ENCODE measurements at regions not wholly inside any gene's neighbourhood (a gene's known extent, or its start where the extent isn't known, plus 50 kb on each side); places are given as distances from the start of the nearest gene placed in this dataset.

DNA sequence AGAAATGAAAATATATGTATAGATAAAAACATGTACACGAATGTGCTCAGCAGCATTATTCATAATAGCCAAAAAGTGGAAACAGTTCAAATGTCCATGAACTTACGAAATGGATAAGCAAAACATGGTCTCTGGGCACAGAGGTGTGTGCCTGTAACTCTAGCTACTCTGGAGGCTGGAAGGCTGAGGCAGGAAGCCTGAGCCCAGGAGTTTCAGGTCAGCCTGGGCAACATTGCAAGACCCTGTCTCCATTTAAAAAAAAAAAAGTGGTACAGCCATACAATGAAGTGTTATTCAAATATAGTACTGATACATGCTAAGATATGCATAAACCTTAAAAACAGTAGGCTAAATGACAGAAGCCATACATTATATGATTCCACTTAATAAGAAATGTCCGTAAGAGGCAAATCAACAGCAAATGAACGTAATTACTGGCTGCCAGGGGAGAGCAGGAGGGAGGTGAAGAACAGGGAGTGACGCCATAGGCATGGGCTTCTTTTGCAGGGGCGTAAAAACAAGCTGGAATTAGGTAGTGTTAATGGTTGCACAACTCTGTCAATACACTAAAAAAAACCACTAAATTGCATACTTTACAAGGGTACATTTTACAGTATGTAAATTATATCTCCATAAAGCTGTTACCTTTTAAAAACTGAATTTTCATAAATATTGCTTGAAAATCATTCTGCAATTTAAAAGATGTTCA lies 87.2 kb upstream of the PLEKHM1 start:
- TF ChIP-seq CHD1 (IDR thresholded peaks at IDR 0.05; ENCODE audit: low read depth, low read length) (no peak), CEBPB (IDR thresholded peaks at IDR 0.05; ENCODE audit: low read depth, low read length) (0 out of 2 replicates have a peak, but pooled peaks have one; percentile 18)
- H3K79me1 ChIP-seq (ENCODE audit: low read depth in 1 of 2, low read length in 2 of 2): peaks cover 49 to 71% of the 10 kb centered on the region in 2 experiments
- no peaks in the 10 kb centered on the region for H3K9me3 ChIP-seq (ENCODE audit: control insufficient read depth, insufficient read depth, low read length)
- no peak overlapping the region for H2BK20ac ChIP-seq (ENCODE audit: low read depth, low read length)
- H4K5ac ChIP-seq (ENCODE audit: low read depth, low read length): no peak overlapping the region
- in situ Hi-C loops (cut with MboI; ENCODE audit: low sequenced_read_pairs): loop anchor here (25.0 kb wide), 4 partner anchors 365 to 1160 kb away; partner anchors contain the start of gene FMNL1
- ATAC-seq (ENCODE audit: low read depth) (no peak), DNase-seq (no peak)
- H3K27me3 ChIP-seq (ENCODE audit: control insufficient read depth, insufficient read depth, low read length): no peaks in the 10 kb centered on the region
- H3K4ac ChIP-seq (ENCODE audit: low read depth, low read length): no peak overlapping the region
- no peaks in the 10 kb centered on the region for H3K36me3 ChIP-seq (ENCODE audit: control insufficient read depth, insufficient read depth, low read length)
- H2BK5ac ChIP-seq (ENCODE audit: low read depth, low read length, poor library complexity, severe bottlenecking): no peak overlapping the region
- ChIA-PET CTCF (no interaction called here), POLR2A (ENCODE audit: unreplicated experiment) (no interaction called here)
- no peak overlapping the region for H3K27ac ChIP-seq (ENCODE audit: insufficient read depth, low read length)
- H3K9ac ChIP-seq (ENCODE audit: low read depth, low read length): no peak overlapping the region
- H3K14ac ChIP-seq (replicated peaks; ENCODE audit: low read depth, low read length): no peak overlapping the region
- dilution Hi-C loops (cut with HindIII; ENCODE audit: low sequenced_read_pairs, unreplicated experiment): no loop called here
- peaks cover 11% of the 10 kb centered on the region; the same call in 1 of the 2 replicates for H4K20me1 ChIP-seq (ENCODE audit: insufficient read depth, low read length)
- no peak overlapping the region for H2AK9ac ChIP-seq (replicated peaks; ENCODE audit: low read depth, low read length, poor library complexity)
- intact Hi-C loops (cut with micrococcal nuclease): no loop called here
- H2AK5ac ChIP-seq (ENCODE audit: low read depth, low read length): no peak overlapping the region
- H3K9me1 ChIP-seq (ENCODE audit: insufficient read depth, low read length): peaks cover 20% of the 10 kb centered on the region
- H3K18ac ChIP-seq (ENCODE audit: low read depth, low read length): no peak overlapping the region
- WGBS, 2 experiments (ENCODE audit: extremely low coverage in 2 of 2, insufficient read length in 1 of 2): 100% methylated on average over 2 of the region's 6 CpGs; no CpG with 5 or more reads in 1 of the 2 experiments
- H3K4me1 ChIP-seq (ENCODE audit: control insufficient read depth, insufficient read depth, low read length): peaks cover 8% of the 10 kb centered on the region
- no peak overlapping the region for H2BK120ac ChIP-seq (ENCODE audit: low read depth, low read length)
- H4K91ac ChIP-seq (ENCODE audit: insufficient read depth, low read depth, low read length): no peak overlapping the region
- H3K56ac ChIP-seq (ENCODE audit: extremely low read depth, insufficient read depth, low read length): no peak overlapping the region
- no peak overlapping the region for H2BK15ac ChIP-seq (ENCODE audit: low read depth, low read length)
- no peak overlapping the region for H2AFZ ChIP-seq (replicated peaks; ENCODE audit: low read length, poor library complexity)
- no peak overlapping the region for H3K23ac ChIP-seq (ENCODE audit: low read depth, low read length)
- no peak overlapping the region for H4K8ac ChIP-seq (ENCODE audit: low read depth in 2 of 2, low read length in 2 of 2)
- no peak overlapping the region for H3K4me2 ChIP-seq (ENCODE audit: low read depth, low read length)
- no peak overlapping the region for H3K4me3 ChIP-seq (ENCODE audit: insufficient read depth, low read depth, low read length)
- BruUV-seq (replicated peaks): no TSS peak
